Left hindlimb (tissue), 1 donor: ENCODE measurements at regions not wholly inside any gene's neighbourhood (a gene's known extent, or its start where the extent isn't known, plus 50 kb on each side); places are given as distances from the start of the nearest gene placed in this dataset.

ENCODE experiments used
- DNase-seq: peaks from one replicate; pipeline ENCODE4 v3.0.0-alpha.2; 2018

GRCh38 chr21:29443411-29444010 is 144.8 kb downstream of the BACH1 start:
- no peak for DNase-seq

GRCh38 chr21:29448766-29449165 is 150.0 kb downstream of the BACH1 start:
- no peak for DNase-seq

- no peak for DNase-seq
Observed at GRCh38 chr21:29449306-29449950, 150.7 kb downstream of the BACH1 start.

- no peak for DNase-seq
Observed at GRCh38 chr21:29450058-29450457, 151.3 kb downstream of the BACH1 start.

GRCh38 chr21:29453511-29453910 is 154.8 kb downstream of the BACH1 start:
- DNase-seq = no peak

GRCh38 chr21:29454179-29454578 is 155.5 kb downstream of the BACH1 start:
- DNase-seq = no peak

GRCh38 chr21:29462479-29462878 is 163.8 kb downstream of the BACH1 start:
- no peak for DNase-seq

GRCh38 chr21:29465546-29465945 is 166.8 kb downstream of the BACH1 start:
- no peak for DNase-seq

- DNase-seq = no peak
Observed at GRCh38 chr21:29466532-29466931, 167.8 kb downstream of the BACH1 start.

GRCh38 chr21:29470397-29470796 is 171.7 kb downstream of the BACH1 start:
- DNase-seq = no peak

- no peak for DNase-seq
Observed at GRCh38 chr21:29473808-29474207, 175.1 kb downstream of the BACH1 start.

- DNase-seq = no peak
Observed at GRCh38 chr21:29475329-29475728, 176.6 kb downstream of the BACH1 start.

GRCh38 chr21:29477347-29477746 is 178.6 kb downstream of the BACH1 start:
- no peak for DNase-seq

- DNase-seq = no peak
Observed at GRCh38 chr21:29477941-29478340, 179.2 kb downstream of the BACH1 start.

- no peak for DNase-seq
Observed at GRCh38 chr21:29481081-29481480, 182.4 kb downstream of the BACH1 start.

- DNase-seq = no peak
Observed at GRCh38 chr21:29481641-29482040, 182.9 kb downstream of the BACH1 start.

- DNase-seq = no peak
Observed at GRCh38 chr21:29486306-29486807, 187.6 kb downstream of the BACH1 start.
